Fibroblast of skin of left biceps (primary cell): ENCODE measurements at regions not wholly inside any gene's neighbourhood (a gene's known extent, or its start where the extent isn't known, plus 50 kb on each side); places are given as distances from the start of the nearest gene placed in this dataset.

Experiments
- DNase-seq, 2 experiments: peaks; one replicate each; pipeline ENCODE4 v3.0.0-alpha.2; 2013; ENCODE audit warnings: low read depth in 2 of 2

DNA sequence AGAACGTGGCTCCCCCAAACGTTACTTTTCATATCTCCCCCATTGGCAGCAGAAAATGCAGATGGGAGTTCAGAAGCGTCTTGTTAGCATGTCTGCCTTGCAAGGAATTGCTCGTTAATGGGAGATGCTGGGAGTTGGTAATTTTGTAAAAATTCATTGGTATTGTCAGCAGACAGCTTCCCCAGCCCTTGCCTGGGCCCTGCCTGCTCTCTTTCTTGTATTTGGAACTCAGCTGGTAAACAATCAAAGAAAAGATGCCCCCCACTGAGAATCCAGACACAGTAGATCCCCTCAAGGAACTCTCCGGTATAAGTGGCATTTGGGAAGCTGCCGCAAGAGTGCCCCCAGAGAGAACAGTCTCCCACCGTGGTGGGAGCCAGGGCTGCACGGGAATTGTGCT is 94.4 kb upstream of the IGSF21 start:
- no peak for DNase-seq

DNA sequence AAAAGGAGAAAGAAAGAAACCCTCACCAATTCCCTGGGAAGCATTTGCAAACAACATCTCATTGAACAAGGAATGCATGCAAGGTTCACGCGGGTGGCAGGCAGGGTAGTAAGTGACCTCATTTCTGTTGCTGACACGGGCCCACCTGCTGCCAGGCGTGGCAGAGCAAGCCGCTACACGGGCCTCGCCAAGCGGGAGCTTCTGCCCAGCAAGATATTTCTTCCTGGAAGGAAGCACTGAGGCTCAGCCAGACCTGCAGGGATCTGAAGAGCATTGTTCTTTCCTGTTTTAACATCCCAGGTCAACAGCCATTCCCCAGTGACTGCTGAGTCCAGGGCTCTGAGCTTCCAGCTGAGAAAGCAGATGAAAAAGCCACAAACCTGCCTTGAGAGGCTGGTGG is 91.9 kb upstream of the IGSF21 start:
- DNase-seq = no peak

DNA sequence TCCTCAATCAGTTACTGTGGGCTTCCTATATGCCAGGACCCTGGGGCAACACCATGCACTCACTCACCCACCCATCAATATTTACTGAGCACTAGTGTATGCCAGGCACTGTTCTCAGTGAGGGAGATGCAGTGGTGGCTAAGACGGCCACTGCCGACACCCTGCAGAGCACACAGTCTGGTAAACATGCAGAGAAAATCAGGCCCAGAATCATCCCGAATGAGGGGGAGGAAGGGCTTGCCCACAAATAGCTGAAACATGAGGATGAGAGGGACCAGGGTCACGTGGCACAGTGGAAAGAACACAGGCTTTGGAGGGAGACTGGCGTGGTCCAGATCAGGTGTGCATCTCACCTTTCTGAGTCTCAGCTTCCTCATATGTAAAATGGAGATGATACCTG is 89.2 kb upstream of the IGSF21 start:
- no peak for DNase-seq

DNA sequence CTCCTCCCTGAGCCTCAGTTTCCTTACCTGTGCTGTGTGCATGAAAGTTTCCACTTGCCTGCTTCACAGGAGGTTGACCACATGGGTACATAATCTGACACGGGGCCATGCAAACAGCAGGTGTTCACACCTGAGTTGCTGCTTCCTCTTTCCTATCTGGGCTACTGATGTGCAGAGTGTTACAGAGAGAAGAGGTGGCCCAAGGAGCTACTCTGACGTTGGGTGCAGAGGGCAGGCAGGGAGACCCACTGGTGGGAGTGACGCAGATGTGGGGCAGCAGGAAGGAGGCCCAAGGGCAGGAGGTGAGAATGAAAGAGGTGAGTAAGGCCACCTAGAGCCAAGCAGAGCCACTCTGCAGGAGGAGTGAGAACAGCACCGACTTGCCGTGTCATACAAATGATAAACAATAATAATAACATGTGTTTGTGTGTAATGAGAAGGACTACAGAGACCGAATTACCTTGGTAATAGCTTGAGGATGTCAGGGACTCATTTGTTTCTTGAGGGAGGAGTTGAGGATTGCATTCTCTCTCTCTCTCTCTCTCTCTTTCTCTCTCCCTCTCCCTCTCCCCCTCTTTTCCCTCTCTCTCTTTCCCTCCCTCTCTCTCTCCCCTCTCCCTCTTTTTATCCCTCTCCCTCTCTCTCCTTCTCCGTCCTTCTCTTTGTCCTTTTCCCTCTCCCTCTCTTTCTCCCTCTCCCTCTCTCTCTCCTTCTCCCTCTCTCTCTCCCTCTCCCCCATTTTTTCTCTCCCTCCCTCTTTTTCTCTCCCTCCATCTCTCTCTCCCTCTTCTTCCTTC is 87.4 kb upstream of the IGSF21 start:
- DNase-seq = no peak

DNA sequence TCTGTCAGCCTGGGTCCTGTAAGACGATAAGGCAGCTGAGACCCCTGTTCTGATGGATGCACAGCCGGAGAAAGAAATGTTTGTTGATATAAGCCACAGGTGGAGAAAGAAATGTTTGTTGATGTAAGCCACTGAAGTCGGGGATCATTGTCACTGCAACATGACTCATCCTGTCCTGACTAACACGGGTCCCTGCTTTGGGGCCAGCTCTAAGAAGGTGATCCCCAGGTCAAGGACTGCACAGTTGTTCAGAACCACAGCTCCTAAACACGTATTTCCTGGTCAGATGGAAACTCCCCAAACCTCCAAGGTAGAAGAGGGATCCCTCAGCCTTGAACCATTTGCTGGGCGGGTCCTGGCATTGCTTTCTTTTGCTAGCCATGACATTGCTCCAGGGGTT is 86.4 kb upstream of the IGSF21 start:
- no peak for DNase-seq

DNA sequence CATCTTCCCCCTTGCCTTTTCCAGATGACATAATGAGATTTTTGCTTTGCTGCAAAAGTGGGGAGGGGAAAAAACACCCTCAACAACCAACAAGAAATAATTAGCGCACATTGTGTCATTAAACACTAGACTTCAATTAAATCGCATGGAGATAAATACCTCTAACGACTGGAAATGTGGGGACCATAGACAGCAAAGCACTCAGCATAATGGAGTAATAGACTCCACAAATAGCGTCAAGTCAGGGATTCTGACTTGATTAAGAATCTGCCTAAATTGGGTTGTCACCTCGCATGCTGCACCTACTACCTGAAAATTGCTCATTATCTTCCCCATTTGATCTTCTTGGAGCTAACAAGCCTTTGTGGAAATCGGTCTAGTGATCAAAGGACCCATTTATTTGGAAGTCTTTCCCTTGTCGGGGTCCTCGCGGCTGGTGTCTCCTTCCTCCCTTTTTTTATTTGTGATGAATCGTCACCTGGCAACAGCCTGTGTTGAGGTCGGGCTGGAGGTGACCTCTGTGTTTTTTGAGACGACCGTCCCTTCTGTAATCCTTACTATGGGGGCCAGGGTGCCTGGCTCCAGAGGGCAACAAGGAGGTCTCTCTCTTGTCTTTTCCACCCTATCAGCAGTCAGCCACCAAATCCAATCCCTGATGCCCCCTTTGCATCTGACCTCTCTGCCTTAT is 75.3 kb upstream of the IGSF21 start:
- no peak for DNase-seq

DNA sequence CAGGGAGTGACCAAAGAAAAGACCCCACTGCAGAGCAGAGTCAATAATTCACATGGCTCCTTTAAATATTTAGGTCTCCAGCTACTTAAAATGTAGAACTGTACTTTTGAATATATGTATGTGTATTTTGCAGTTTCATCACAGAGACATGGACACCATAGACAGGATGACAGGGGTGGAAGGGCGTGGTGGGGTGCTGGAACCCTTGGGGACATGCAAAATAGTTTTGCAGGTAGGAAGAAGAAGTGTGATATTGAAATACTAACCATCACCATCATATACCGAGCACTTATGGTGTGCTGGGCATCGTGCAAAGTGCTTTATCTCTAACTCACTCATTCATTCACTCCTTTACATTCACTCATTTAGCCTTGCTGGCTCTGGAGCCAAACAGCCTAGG is 72.5 kb upstream of the IGSF21 start:
- DNase-seq = no peak

DNA sequence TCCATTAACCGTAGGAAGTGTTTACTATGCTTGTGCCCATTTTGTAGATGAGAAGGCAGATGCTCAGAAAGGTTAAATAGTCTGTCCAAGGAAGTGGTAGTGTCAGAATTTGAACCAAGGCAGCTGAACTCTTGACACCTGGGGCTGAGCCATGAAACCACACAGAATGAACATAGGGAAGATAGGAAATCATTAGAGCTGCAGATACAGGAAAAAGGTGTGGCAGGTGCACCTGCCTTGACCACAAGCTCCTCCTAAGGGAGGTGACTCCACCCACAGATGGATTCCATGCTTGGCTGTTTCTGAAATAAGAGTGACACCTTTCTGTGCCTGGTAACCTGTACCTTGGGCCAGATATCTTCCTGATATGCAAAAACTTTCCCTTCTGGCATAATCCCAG is 69.9 kb upstream of the IGSF21 start:
- no peak for DNase-seq

DNA sequence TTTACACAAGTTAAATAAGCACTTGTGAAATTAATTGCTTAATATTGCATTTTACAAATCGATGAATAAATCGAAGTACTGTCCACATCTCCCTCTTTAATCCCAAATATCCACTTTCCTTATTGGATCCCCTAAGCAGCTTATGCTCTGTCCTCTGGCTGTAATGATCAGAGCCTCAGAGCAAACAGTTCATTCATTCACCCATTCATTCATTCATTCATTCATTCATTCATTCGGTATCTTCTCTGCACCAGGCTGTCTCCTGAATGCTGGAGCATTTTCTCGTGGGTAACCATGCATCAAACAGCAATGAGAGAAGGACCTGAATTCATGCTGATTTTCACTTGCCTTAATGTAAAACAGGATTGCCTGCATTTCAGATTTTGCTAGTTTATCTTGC is 69.5 kb upstream of the IGSF21 start:
- no peak for DNase-seq

DNA sequence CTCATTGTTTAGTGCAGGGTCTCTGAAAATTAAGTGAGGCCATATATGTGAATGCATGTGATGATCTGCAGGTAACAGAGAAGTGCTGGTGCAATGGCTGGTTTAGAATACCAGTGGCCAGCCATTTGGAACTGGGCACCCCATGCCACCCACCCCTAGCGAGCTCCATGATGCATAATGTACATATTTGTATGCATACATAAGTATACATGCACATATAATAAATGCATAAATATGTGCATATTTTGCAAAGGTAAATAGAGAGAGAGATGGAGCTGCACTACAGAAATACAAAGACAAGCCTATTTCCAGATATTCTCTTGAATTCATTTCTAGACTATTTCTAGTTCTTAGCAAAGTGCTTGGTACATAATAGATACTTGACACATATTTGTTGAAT is 68.5 kb upstream of the IGSF21 start:
- DNase-seq = no peak

DNA sequence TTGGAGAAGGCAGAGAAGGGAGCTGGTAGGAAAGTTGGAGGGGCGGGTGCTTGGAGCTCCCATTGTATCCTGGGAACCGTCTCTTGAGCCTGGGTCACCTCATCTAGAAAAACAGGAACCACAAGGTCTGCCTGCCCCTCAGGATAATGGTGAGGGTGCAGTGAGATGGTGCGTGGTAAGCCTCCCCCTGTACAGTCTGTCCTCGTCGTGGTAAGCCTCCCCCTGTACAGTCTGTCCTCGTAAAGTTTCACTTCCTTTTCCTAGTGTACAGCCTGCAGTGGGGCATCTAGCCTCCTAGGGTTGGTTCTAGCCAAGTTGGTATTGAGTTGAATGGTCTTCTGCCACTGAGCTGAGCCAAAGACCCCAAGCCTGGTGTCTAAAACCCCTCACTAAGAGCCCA is 66.5 kb upstream of the IGSF21 start:
- DNase-seq = no peak

DNA sequence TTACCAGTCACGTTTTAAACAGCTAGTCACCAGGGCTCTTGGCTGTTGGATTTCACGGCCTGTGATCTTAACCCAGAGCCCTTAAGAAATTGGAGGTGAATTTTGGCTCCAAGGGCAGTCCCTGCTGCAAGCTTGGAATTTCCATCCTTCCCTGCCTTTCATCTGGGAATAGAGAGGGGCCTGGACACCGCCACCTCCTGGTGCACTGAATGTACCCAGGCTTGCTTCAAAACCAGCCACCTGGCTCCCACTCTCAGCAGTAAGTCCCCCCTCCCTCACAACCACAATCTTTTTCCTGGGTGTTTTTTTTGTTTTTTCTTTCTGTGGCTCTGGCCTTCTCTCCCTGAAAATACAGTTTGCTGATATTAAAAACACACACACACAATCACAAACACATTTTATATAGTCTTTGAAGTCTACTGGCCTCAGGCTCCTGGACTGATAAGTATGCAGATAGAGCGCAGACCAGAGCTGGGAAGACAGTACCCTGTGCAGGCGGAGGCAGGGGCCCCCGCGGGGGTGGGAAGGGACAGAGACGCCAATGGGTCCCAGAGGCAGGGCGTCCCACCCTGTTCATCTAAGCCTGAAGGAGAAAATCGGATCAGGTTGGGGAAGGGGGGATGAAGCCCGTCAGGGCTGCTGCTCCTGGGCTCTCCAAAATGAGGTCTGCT is 65.8 kb upstream of the IGSF21 start:
- DNase-seq = no peak

DNA sequence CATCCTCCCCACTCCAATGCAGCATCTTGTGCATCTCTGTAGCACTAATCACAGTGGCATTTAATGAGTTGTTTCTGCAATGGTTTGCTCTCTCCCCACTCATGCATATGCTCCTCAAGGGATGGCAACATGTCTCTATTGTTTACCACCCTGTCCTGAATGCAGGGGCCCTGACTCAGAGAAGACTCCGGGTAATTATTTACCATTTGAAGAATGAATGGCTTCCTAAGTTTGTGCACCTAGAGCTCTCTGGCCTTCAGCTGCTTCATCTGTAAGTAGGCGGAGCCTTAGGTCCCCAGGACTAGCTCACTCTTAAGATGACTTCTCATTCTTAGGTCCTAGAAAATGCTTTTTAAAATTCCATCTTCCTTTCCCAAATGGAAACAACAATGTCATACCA is 63.7 kb upstream of the IGSF21 start:
- DNase-seq = no peak

DNA sequence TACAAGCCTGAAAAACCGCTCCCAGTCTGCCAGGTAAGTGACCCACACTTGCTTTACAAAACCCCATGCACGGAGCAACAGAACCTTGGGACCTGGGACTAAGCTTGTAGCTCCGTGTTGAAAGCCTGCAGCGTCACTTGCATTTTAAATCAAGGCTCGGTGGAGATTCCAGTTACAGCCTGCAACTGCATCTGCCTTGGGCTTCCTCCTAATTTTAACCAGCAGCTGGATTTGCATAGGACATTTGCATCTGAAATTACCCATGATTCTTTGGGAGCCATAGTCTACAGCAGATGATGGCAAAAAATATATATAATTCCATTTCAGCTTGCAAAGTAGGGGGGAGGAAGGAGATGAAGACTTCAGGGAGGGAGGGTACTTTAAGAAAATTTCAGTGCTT is 62.4 kb upstream of the IGSF21 start:
- no peak for DNase-seq

DNA sequence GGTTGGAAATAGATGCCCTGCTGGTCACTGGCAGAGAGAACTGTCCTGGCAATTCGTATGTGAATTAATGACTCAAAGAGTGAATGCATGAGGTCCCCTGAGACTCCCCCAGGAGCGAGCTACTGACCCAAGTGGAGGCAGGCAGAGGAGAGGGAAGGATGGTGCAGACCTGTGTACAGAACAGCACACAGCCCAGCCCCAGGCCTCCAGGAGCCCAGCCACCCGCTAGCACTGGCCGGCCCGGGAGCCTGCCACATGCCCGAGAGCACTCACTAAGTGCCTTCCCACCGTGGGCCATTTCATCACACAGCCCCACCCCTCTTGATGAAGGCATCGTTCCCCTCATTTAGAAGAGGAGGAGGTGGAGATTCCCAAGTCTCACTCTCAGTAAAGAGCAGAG is 62.0 kb upstream of the IGSF21 start:
- no peak for DNase-seq

DNA sequence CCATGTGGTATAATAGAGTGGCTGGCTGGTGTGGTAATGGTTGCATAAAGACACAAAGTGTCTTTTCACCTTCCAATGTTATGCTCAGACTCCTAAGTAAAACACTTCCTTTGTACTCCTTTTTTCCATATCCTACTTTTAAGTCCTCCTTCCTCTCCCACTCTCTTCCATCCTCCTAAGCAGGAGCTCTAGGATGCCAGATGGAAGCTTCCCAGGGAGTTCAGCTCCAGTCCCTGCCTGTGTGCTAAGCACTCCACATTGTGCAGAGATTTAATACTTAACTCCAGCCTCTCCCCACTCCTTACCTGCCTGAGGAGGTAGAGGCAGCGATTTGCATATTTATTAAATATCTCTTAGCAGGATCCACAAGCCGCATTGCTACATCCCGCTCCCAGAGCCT is 60.5 kb upstream of the IGSF21 start:
- no peak for DNase-seq

DNA sequence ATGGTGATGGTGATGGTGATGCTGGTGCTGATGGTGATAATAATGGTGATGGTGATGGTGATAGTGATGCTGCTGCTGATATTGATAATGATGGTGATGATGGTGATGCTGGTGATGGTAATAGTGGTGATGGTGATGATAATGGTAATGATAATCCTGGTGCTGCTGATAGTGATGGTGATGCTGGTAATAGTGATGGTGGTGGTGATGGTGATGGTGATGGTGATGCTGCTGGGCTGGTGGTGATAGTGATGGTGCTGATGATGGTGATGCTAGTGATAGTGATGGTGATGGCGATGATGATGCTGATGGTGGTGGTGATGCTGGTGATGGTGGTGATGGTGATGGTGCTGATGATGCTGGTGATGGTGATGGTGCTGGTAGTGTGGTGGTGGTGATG is 58.4 kb upstream of the IGSF21 start:
- DNase-seq = no peak

DNA sequence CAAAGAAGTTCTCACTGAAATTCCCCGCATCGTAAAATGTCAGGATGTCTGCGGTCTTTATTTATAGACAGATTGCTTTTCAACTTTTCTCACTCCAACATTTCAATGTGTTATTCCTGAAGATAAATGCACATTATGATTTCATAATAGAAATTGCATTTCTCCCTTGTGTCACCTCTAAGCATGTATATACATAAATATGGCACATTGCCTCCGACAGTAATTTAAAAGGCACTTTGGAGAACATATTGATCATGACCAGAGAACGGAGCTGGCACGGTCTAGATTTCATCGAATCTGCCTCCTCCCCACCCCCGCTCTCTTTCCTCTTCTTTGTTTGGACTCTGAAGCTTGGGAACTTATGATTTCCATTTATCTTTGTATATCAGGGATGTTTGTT is 54.9 kb upstream of the IGSF21 start:
- DNase-seq = no peak

DNA sequence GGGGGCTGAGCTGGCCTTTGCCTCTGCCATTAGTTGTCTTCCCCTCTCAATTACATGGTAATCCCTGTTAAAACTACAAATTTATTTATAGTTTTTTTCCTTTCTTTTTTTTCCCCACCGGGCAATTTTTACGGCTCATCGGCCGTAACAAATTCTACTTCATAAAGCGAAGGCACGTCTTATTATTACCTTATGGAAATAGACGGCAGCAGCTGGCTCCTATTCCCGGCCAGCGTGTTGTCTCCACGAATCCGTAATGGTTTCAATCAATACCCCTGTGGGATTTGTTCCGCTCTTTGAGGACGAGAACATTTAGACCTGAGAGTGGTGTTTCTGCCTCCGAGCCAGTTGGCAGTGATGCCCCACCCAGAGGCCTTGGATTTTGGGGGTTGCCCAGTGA is 52.4 kb upstream of the IGSF21 start:
- DNase-seq = no peak

DNA sequence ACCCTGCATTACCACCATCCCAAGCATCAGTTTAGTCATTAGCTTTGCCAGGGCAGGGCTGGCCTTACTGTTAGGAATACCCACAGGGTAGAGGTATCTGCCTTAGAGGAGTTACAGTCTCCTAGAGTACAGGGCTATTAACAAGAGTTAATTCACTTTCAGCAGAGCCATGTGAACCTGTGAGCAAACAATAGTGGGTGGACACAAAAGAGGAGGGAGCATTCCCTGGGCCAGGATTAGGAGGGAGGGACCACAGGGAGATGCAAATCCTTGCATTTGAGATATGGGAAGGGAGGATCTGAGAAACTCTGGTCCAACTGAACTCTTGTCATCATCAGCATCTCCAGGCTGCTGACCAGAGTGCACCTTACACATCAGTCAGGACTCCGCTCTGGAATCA is 51.1 kb upstream of the IGSF21 start:
- no peak for DNase-seq

DNA sequence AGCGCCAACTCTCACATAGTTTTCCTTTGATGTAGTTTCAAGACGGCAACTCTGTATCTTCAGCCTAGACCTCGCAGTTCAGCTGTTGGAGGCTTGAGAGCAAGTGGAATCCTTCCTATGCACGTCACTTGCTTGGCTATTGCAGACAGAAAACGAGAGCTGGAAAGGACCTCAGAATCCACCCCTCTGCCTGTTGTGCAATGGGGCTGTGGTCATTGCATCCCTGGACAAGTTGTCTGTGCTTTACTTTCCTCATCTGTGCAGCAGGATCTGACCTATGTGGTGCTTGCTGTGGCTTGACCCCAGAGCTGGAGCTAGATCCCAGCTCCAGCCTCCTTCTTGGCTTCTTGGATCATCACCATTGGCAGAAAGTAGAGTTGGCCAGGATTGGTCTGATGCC is 50.0 kb upstream of the IGSF21 start:
- no peak for DNase-seq
